Chondrocyte (in vitro differentiated cells): ENCODE measurements at regions not wholly inside any gene's neighbourhood (a gene's known extent, or its start where the extent isn't known, plus 50 kb on each side); places are given as distances from the start of the nearest gene placed in this dataset.

ENCODE experiments used
- DNase-seq: peaks from one replicate; pipeline ENCODE4 v3.0.0; 2021; ENCODE audit warnings: mixed read lengths, low spot score
- H3K27ac Mint-ChIP-seq: one replicate; pipeline ENCODE4 v1.8.0; 2021; ENCODE audit warnings: mild to moderate bottlenecking, moderate library complexity, mixed read lengths; ENCODE audit not compliant: unreplicated experiment
- H3K27me3 Mint-ChIP-seq: 2 replicates; pipeline ENCODE4 v1.8.0; 2021; ENCODE audit warnings: low read depth, mixed read lengths
- H3K36me3 Mint-ChIP-seq: 2 replicates; pipeline ENCODE4 v1.8.0; 2021; ENCODE audit warnings: low read depth, mixed read lengths
- H3K4me1 Mint-ChIP-seq: 2 replicates; pipeline ENCODE4 v1.8.0; 2021; ENCODE audit warnings: low read depth, mild to moderate bottlenecking, mixed read lengths
- H3K4me3 Mint-ChIP-seq: one replicate; pipeline ENCODE4 v1.8.0; 2021; ENCODE audit warnings: mild to moderate bottlenecking, moderate library complexity, mixed read lengths; ENCODE audit not compliant: unreplicated experiment
- H3K9me3 Mint-ChIP-seq: 2 replicates; pipeline ENCODE4 v1.8.0; 2021; ENCODE audit warnings: low read depth, mixed read lengths
- CTCF ChIP-seq: fragments of 200-600 bp; sonication (generic); IDR thresholded peaks from 2 replicates; pipeline ENCODE4 v1.5.0; 2021; ENCODE audit warnings: antibody characterized with exemption, mild to moderate bottlenecking, moderate library complexity

- no peaks in the 10 kb centered on the region for H3K9me3 Mint-ChIP-seq
- H3K4me3 Mint-ChIP-seq = no peak overlapping the region
- no peaks in the 10 kb centered on the region for H3K36me3 Mint-ChIP-seq
- no peak for DNase-seq
- no peaks in the 10 kb centered on the region for H3K27me3 Mint-ChIP-seq
- no peak for TF ChIP-seq CTCF
- no peaks in the 10 kb centered on the region for H3K4me1 Mint-ChIP-seq
- H3K27ac Mint-ChIP-seq = no peak overlapping the region
Measured at GRCh38 chrX:124280294-124280902, 52.1 kb upstream of the TEX13D start.

GRCh38 chrX:124282580-124282979, 49.9 kb upstream of the TEX13D start:
- H3K4me1 Mint-ChIP-seq = no peaks in the 10 kb centered on the region
- no peaks in the 10 kb centered on the region for H3K36me3 Mint-ChIP-seq
- no peak for DNase-seq
- H3K9me3 Mint-ChIP-seq = no peaks in the 10 kb centered on the region
- no peak overlapping the region for H3K27ac Mint-ChIP-seq
- TF ChIP-seq CTCF = no peak
- no peak overlapping the region for H3K4me3 Mint-ChIP-seq
- H3K27me3 Mint-ChIP-seq = no peaks in the 10 kb centered on the region
